DOHH2 (cell line): ENCODE measurements at regions not wholly inside any gene's neighbourhood (a gene's known extent, or its start where the extent isn't known, plus 50 kb on each side); places are given as distances from the start of the nearest gene placed in this dataset.

Source experiments
- H3F3A ChIP-seq: fragments of 200-600 bp; sonication (generic), shearing (Covaris generic); 2 replicates; pipeline ENCODE4 v1.6.0; 2016; ENCODE audit warnings: antibody characterized with exemption, mild to moderate bottlenecking; ENCODE audit not compliant: control insufficient read depth, insufficient read depth
- H3K27ac ChIP-seq: fragments of 200-600 bp; sonication (generic); 2 replicates; pipeline ENCODE4 v1.5.1; 2014; ENCODE audit warnings: low read depth, mild to moderate bottlenecking, low read length, moderate library complexity
- H3K27me3 ChIP-seq: fragments of 200-600 bp; sonication (generic); 2 replicates; pipeline ENCODE4 v1.6.1; 2014; ENCODE audit warnings: mild to moderate bottlenecking, low read length, mixed read lengths; ENCODE audit not compliant: control insufficient read depth
- H3K36me3 ChIP-seq: fragments of 200-600 bp; sonication (generic); 2 replicates; pipeline ENCODE4 v1.6.1; 2014; ENCODE audit warnings: mild to moderate bottlenecking, low read length, moderate library complexity, mixed read lengths; ENCODE audit not compliant: control insufficient read depth
- H3K4me1 ChIP-seq: fragments of 200-600 bp; sonication (generic); 2 replicates; pipeline ENCODE4 v1.6.1; 2014; ENCODE audit warnings: mild to moderate bottlenecking, low read length, mixed read lengths; ENCODE audit not compliant: control insufficient read depth
- H3K4me2 ChIP-seq: fragments of 200-600 bp; sonication (generic); 2 replicates; pipeline ENCODE4 v1.6.0; 2014; ENCODE audit warnings: mild to moderate bottlenecking, low read length, moderate library complexity
- H3K4me3 ChIP-seq: fragments of 200-600 bp; sonication (generic); 2 replicates; pipeline ENCODE4 v1.5.1; 2014; ENCODE audit warnings: mild to moderate bottlenecking, low read length, mixed read lengths
- H3K79me2 ChIP-seq: fragments of 200-600 bp; sonication (generic); 2 replicates; pipeline ENCODE4 v1.6.1; 2014; ENCODE audit warnings: mild to moderate bottlenecking, low read length, mixed read lengths; ENCODE audit not compliant: control insufficient read depth
- H3K9me2 ChIP-seq: fragments of 200-600 bp; sonication (generic); replicated peaks from 2 replicates; pipeline ENCODE4 v1.6.1; 2014; ENCODE audit warnings: mild to moderate bottlenecking, low read length, mixed read lengths; ENCODE audit not compliant: control insufficient read depth
- H3K9me3 ChIP-seq: fragments of 200-600 bp; sonication (generic); 2 replicates; pipeline ENCODE4 v1.6.1; 2014; ENCODE audit warnings: antibody characterized with exemption, low read length, mixed read lengths; ENCODE audit not compliant: control insufficient read depth, insufficient read depth
- H4K20me1 ChIP-seq: fragments of 200-600 bp; sonication (generic); 2 replicates; pipeline ENCODE4 v1.6.0; 2014; ENCODE audit warnings: low read depth, mild to moderate bottlenecking, antibody characterized with exemption, low read length, moderate library complexity; ENCODE audit not compliant: control insufficient read depth, insufficient read depth
- CTCF ChIP-seq: fragments of 200-600 bp; sonication (generic); IDR thresholded peaks from one replicate; pipeline ENCODE4 v1.5.1; 2014; ENCODE audit warnings: antibody characterized with exemption, mild to moderate bottlenecking, low read depth, low read length; ENCODE audit not compliant: poor library complexity, severe bottlenecking
- EZH2phosphoT487 ChIP-seq: fragments of 200-600 bp; sonication (generic); IDR thresholded peaks from 2 replicates; pipeline ENCODE4 v1.6.1; 2017; ENCODE audit warnings: borderline replicate concordance, mild to moderate bottlenecking, antibody characterized with exemption, low read length, moderate library complexity, mixed read lengths

GRCh38 chr1:86239490-86239889 is 82.9 kb upstream of the COL24A1 start:
- Histone ChIP-seq H3K36me3 (no peaks in the 10 kb centered on the region; the same call in 1 of the 2 replicates), H3K27ac (no peak overlapping the region), H3K4me1 (peaks cover 14% of the 10 kb centered on the region), H3K79me2 (no peaks in the 10 kb centered on the region), H3K4me2 (no peak overlapping the region), H3K4me3 (no peak overlapping the region), H3F3A (no peaks in the 10 kb centered on the region), H3K9me2 (no peaks in the 10 kb centered on the region), H3K9me3 (peaks cover 8% of the 10 kb centered on the region; the same call in 1 of the 2 replicates), H3K27me3 (no peaks in the 10 kb centered on the region), H4K20me1 (no peaks in the 10 kb centered on the region)
- TF ChIP-seq EZH2phosphoT487 (no peak), CTCF (no peak)

DNA sequence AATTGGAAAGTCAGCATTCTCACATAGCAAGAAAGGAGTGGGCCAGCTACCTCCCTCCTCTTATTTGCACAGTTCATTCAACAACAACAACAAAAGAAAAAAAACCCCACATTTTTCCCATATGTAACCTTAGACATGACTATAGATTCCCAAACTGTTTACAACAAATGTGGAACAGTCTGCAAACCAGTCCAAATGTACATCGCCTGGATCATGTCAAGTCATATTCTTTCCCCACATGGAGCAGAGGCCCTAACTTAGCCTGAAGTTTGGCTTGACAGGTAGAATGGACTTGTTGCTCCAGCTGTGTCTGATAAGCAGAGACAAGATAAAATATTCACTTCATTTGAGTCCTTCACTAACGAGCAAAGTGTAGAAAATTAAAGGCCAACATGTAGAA is 81.7 kb upstream of the COL24A1 start:
- H3K9me3 ChIP-seq: peaks cover 8% of the 10 kb centered on the region; the same call in 1 of the 2 replicates
- no peak overlapping the region for H3K4me3 ChIP-seq
- peaks cover under 1% of the 10 kb centered on the region; the same call in 1 of the 2 replicates for H3F3A ChIP-seq
- peaks cover 27% of the 10 kb centered on the region for H3K4me1 ChIP-seq
- H3K27ac ChIP-seq: no peak overlapping the region
- H3K36me3 ChIP-seq: peaks cover 4% of the 10 kb centered on the region; the same call in 1 of the 2 replicates
- TF ChIP-seq CTCF: no peak
- no peak for TF ChIP-seq EZH2phosphoT487
- H3K27me3 ChIP-seq: no peaks in the 10 kb centered on the region
- H3K9me2 ChIP-seq: no peaks in the 10 kb centered on the region
- H4K20me1 ChIP-seq: no peaks in the 10 kb centered on the region
- H3K79me2 ChIP-seq: no peaks in the 10 kb centered on the region
- H3K4me2 ChIP-seq: no peak overlapping the region

DNA sequence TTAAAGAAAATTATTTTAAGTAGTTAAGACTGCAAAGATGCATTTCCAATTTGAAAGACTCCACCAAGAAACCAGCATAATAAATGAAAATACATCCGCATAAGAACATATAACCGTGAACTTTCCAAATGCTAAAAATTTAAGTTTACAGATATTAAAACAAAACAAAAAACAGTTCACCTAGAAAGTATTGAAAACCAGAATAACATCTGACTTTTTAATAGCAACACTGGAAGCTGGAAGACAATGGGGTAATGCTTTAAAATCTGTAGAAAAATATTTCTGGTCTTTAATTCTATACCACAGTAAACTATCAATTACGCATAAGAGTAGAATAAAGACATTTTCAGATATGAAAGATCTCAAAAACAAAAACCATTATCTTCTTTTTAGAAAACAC is 79.3 kb upstream of the COL24A1 start:
- Histone ChIP-seq H4K20me1 (no peaks in the 10 kb centered on the region), H3K4me2 (no peak overlapping the region), H3K27me3 (no peaks in the 10 kb centered on the region), H3K9me3 (peaks cover 8% of the 10 kb centered on the region; the same call in 1 of the 2 replicates), H3K4me3 (no peak overlapping the region), H3F3A (peaks cover 2% of the 10 kb centered on the region; the same call in 1 of the 2 replicates), H3K4me1 (peaks cover 32% of the 10 kb centered on the region), H3K36me3 (peaks cover 4% of the 10 kb centered on the region; the same call in 1 of the 2 replicates), H3K27ac (no peak overlapping the region), H3K9me2 (no peaks in the 10 kb centered on the region), H3K79me2 (no peaks in the 10 kb centered on the region)
- TF ChIP-seq CTCF (no peak), EZH2phosphoT487 (no peak)
